ENCODE measurements at regions not wholly inside any gene's neighbourhood (a gene's known extent, or its start where the extent isn't known, plus 50 kb on each side); places are given as distances from the start of the nearest gene placed in this dataset.
"Not testable (repeated sequence)": the region's sequence is repeated elsewhere in the genome, so short reads cannot be mapped to it uniquely, and the experiment has no call there.

- in situ Hi-C loops (cut with MboI; ENCODE audit: low sequenced_read_pairs), result no loop called here
Observed at GRCh38 chr5:125064621-125065438, 318.4 kb upstream of the ZNF608 start.

- in situ Hi-C loops (cut with MboI; ENCODE audit: low sequenced_read_pairs), result no loop called here
Observed at GRCh38 chr5:125065741-125066140, 319.3 kb upstream of the ZNF608 start.

- in situ Hi-C loops (cut with MboI; ENCODE audit: low sequenced_read_pairs), result no loop called here
Observed at GRCh38 chr5:125070961-125071360, 324.5 kb upstream of the ZNF608 start.

- in situ Hi-C loops (cut with MboI; ENCODE audit: low sequenced_read_pairs), result no loop called here
Observed at GRCh38 chr5:125073090-125073489, 326.7 kb upstream of the ZNF608 start.

GRCh38 chr5:125075567-125075966 is 329.1 kb upstream of the ZNF608 start:
- in situ Hi-C loops (cut with MboI; ENCODE audit: low sequenced_read_pairs), result no loop called here

- in situ Hi-C loops (cut with MboI; ENCODE audit: low sequenced_read_pairs), result not testable (repeated sequence)
Observed at GRCh38 chr5:125079028-125079427, 332.6 kb upstream of the ZNF608 start.

GRCh38 chr5:125081101-125081500 is 334.7 kb upstream of the ZNF608 start:
- in situ Hi-C loops (cut with MboI; ENCODE audit: low sequenced_read_pairs), result no loop called here

- in situ Hi-C loops (cut with MboI; ENCODE audit: low sequenced_read_pairs), result no loop called here
Observed at GRCh38 chr5:125083981-125084380, 337.5 kb upstream of the ZNF608 start.

GRCh38 chr5:125085797-125086505 is 339.5 kb upstream of the ZNF608 start:
- in situ Hi-C loops (cut with MboI; ENCODE audit: low sequenced_read_pairs), result no loop called here

- in situ Hi-C loops (cut with MboI; ENCODE audit: low sequenced_read_pairs), result no loop called here
Observed at GRCh38 chr5:125088522-125089105, 342.2 kb upstream of the ZNF608 start.

- in situ Hi-C loops (cut with MboI; ENCODE audit: low sequenced_read_pairs), result not testable (repeated sequence)
Observed at GRCh38 chr5:125092138-125092537, 345.7 kb upstream of the ZNF608 start.

GRCh38 chr5:125093776-125094175 is 347.3 kb upstream of the ZNF608 start:
- in situ Hi-C loops (cut with MboI; ENCODE audit: low sequenced_read_pairs), result no loop called here

- in situ Hi-C loops (cut with MboI; ENCODE audit: low sequenced_read_pairs), result no loop called here
Observed at GRCh38 chr5:125100342-125100741, 353.9 kb upstream of the ZNF608 start.

GRCh38 chr5:125100951-125101350 is 354.5 kb upstream of the ZNF608 start:
- in situ Hi-C loops (cut with MboI; ENCODE audit: low sequenced_read_pairs), result no loop called here

- in situ Hi-C loops (cut with MboI; ENCODE audit: low sequenced_read_pairs), result no loop called here
Observed at GRCh38 chr5:125103459-125103858, 357.0 kb upstream of the ZNF608 start.

- in situ Hi-C loops (cut with MboI; ENCODE audit: low sequenced_read_pairs), result no loop called here
Observed at GRCh38 chr5:125106271-125106670, 359.8 kb upstream of the ZNF608 start.

- in situ Hi-C loops (cut with MboI; ENCODE audit: low sequenced_read_pairs), result no loop called here
Observed at GRCh38 chr5:125106881-125107280, 360.4 kb upstream of the ZNF608 start.

- in situ Hi-C loops (cut with MboI; ENCODE audit: low sequenced_read_pairs), result no loop called here
Observed at GRCh38 chr5:125109293-125109692, 362.9 kb upstream of the ZNF608 start.

GRCh38 chr5:125109816-125110215 is 363.4 kb upstream of the ZNF608 start:
- in situ Hi-C loops (cut with MboI; ENCODE audit: low sequenced_read_pairs), result no loop called here

GRCh38 chr5:125112196-125112595 is 365.8 kb upstream of the ZNF608 start:
- in situ Hi-C loops (cut with MboI; ENCODE audit: low sequenced_read_pairs), result no loop called here

- in situ Hi-C loops (cut with MboI; ENCODE audit: low sequenced_read_pairs), result no loop called here
Observed at GRCh38 chr5:125113328-125113727, 366.9 kb upstream of the ZNF608 start.

- in situ Hi-C loops (cut with MboI; ENCODE audit: low sequenced_read_pairs), result no loop called here
Observed at GRCh38 chr5:125115195-125115525, 368.7 kb upstream of the ZNF608 start.
